ENCODE measurements at regions not wholly inside any gene's neighbourhood (a gene's known extent, or its start where the extent isn't known, plus 50 kb on each side); places are given as distances from the start of the nearest gene placed in this dataset.

GRCh38 chr3:72189339-72189738, 404.4 kb upstream of the PROK2 start:
- TF ChIP-seq CTCF (IDR thresholded peaks at IDR 0.05) (no peak), POLR2A (IDR thresholded peaks at IDR 0.05) (no peak)

Measured in right lobe of liver (tissue), 4 donors.